ENCODE measurements at regions not wholly inside any gene's neighbourhood (a gene's known extent, or its start where the extent isn't known, plus 50 kb on each side); places are given as distances from the start of the nearest gene placed in this dataset.
"Not testable (repeated sequence)": the region's sequence is repeated elsewhere in the genome, so short reads cannot be mapped to it uniquely, and the experiment has no call there.

DNA sequence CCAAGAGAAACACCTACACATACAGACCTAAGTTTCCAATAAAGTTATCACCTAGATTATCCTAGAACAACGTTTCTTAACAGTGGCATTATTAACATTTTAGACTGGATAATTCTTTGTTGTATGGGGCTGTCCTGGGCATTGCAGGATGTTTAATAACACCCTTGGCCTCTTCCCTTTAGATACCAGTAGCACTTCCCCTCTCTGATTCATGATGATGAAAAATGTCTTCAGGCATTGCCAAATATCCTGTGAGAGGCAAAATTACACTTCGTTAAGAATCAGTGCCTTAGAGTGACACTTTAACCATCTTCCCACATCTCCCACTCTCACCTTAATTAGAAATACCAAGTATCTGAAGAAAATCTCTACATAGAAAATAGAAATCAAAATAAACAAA, 352.6 kb downstream of the CGGBP1 start:
- no peak for DNase-seq

GRCh38 chr3:87702600-87702999, 356.2 kb downstream of the CGGBP1 start:
- no peak for DNase-seq

GRCh38 chr3:87696124-87697013, 362.4 kb downstream of the CGGBP1 start:
- no peak for DNase-seq

DNA sequence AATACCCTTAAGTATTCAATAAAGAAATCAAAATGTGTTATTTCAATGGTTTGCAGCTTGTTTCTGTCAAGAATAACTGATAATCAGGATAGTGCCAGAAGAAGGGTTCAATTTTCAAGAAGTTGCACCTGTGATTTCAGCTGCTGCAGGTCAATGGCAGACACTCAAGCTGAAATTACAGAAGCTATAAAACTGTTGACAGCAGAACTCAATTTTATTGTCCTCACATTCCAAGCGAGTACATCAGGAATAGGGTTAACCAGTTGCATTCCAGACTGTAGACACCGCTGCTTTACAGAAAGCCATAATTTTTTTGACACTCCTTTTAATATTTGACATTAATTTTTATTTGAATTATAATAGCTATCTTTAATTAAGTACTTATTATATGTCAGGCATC, 364.1 kb downstream of the CGGBP1 start:
- DNase-seq = no peak

GRCh38 chr3:87691109-87691508, 367.7 kb downstream of the CGGBP1 start:
- no peak for DNase-seq

DNA sequence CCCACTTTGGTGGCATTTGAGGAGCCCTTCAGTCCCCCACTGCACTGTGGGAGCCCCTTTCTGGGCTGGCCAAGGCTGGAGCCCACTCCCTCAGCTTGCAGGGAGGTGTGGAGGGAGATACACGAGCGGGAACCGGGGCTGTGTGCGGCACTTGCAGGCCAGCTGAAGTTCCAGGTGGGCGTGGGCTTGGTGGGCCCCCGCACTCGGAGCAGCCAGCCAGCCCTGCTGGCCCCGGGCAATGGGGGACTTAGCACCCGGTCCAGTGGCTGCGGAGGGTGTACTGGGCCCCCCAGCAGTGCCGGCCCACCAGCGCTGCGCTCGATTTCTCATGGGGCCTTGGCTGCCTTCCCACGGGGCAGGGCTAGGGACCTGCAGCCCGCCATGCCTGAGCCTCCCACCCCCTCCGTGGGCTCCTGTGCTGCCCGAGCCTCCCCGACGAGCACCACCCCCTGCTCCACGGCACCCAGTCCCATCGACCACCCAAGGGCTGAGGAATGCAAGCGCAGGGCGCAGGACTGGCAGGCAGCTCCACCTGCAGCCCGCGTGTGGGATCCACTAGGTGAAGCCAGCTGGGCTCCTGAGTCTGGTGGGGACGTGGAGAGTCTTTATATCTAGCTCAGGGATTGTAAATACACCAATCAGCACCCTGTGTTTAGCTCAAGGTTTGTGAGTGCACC, 379.7 kb downstream of the CGGBP1 start:
- not testable (repeated sequence) for DNase-seq

GRCh38 chr3:87674397-87675161, 384.2 kb downstream of the CGGBP1 start:
- no peak for DNase-seq

DNA sequence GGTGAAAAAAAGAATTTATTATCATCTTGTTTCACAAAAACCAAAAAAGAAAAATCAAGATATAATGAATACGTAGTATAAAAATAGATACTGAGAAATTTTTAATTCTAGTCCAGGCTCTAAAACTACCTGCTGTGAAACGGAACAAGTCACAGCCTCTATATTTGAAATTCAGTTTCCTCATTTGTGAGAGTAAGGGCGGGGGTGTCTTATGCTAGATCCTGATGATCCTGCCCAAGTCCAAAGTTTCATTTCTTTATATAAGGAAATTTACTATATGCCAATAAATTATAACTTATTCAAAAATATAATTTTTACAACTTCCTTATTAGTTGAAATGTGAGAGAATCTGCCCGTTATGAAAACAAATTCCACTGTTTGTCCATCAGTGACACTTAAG, 385.7 kb downstream of the CGGBP1 start:
- DNase-seq = no peak

GRCh38 chr3:87654184-87654583, 377.8 kb upstream of the POU1F1 start:
- DNase-seq = no peak

GRCh38 chr3:87653138-87653537, 376.8 kb upstream of the POU1F1 start:
- DNase-seq = not testable (repeated sequence)

- DNase-seq = no peak
Observed at GRCh38 chr3:87634426-87634825, 358.0 kb upstream of the POU1F1 start.

DNA sequence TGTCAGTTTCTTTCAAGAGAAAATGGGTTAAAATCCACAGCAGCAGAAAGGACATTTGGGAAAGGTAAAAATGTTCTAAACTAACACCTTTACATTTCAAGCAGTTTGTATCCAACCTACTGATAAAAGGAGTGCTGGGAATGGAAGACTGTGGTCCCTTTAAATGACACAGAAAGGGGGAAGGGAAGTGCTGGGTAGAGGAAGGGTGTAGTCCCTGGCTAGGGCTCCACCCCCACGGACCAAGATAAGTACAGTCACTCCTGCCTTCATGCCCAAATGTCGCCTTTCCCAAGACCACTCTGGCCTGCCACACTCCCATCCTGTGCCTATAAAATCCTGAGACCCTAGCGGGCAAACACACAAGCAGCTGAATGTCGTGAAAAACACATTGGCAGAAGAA, 350.9 kb upstream of the POU1F1 start:
- no peak for DNase-seq

DNA sequence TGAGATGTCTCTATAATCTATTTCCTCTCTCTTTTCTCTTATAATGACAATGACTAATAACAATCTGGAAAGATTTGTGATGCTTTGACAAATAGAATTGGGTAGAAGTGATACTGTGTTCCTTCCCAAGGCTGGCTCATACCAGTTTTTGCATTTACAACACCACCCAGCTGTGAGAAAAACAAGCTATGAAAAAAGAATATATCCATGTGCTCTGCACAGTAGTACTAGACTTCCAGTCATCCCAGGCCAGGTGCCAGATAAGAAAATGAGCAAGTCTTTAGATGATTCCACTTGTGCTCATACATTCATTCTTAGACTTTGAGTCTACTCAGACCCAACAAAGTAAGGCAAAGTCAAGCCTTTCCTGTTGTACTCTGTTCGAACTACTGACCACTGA, 350.2 kb upstream of the POU1F1 start:
- no peak for DNase-seq

DNA sequence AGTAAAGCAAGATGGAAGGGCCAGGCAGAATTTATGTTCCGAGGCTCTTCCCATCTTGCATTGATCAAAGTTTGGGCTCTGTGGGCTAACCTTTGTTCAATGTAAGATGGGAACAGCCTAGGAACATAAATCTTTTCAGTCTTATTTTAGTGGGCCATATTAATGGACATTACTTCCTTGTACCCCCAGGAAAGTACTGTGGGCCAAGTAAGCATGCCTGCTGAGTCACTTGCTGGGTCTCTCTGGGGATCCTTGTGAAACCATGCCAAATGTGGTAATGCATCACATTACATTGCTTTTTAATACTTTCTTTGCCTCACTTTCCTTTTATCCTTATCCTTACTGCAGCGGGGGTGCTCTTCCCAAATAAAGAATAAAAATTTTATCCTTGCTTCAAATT, 349.5 kb upstream of the POU1F1 start:
- DNase-seq = no peak

- DNase-seq = no peak
Observed at GRCh38 chr3:87624860-87625259, 348.5 kb upstream of the POU1F1 start.

DNA sequence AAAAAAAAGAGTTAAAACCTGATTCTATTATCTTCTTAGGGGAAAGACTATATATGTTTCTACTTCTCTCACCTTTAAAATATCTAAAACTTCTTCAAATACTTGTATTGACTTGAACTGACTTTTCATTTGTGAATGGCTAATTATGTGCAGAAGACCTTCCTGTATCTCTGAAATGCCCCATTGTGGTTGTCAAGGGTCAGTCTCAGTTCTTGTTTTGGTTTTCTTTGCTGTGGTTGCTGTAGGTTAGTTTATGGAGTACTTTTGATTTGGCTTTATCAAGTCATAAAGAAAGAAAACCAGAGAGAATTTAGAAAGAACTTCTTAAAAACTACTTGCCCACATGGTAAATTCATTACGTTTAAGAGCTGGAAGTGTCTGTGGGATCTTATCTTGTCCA, 345.3 kb upstream of the POU1F1 start:
- DNase-seq = no peak

DNA sequence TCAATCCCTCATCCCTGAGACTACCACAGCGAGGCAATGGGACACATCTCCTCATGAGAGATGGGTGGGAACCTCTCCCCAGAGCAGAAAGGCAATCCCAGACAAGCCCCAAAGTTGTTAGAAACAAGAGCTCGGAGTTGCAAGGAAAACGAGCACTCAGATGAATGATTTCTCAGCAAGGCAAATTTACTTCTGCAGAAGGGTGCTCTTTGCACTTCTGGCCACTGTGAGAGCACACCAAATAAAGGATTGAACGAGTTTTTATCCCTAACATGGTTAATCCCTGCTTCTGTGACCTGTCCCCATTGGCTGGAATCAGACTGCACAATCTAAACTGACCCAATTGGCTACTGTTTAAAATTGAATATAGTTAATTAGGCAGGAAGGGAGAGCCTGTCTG, 339.1 kb upstream of the POU1F1 start:
- DNase-seq = no peak

DNA sequence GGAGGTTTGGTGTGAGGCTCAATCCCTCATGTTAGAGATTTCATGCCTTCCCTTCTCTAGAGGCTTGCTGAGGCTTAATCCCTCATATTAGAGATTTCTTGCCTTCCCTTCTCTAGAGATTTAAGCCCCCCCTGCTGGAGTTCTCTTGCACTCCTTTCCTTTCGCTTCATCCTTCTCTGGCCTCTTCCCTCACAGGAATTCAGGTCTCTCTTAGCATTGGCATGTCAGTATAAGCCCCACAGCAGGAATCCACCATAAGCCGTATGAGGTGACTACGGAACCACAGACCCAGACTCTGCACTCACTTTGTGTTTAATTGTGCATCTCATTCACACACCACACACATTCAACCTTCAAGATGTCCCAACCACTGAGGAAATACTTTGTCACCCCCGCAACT, 338.6 kb upstream of the POU1F1 start:
- DNase-seq = no peak

DNA sequence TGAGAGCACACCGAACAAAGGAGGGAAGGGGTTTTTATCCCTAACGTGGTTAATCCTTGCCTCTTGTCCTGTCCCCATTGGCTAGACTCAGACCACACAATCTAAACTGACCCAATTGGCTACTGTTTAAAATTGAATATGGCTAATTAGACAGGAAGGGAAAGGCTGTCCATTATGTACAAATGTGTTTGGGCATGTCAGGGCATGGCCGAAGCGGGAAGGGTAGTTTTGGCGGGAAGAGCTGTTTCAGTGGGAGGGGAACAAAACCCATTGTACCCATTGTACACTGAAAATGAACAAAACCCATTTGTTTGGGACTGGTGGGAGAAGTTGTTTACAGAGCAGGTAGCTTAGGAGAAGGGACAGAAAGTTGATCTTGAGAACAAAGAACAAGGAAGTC, 330.9 kb upstream of the POU1F1 start:
- no peak for DNase-seq

DNA sequence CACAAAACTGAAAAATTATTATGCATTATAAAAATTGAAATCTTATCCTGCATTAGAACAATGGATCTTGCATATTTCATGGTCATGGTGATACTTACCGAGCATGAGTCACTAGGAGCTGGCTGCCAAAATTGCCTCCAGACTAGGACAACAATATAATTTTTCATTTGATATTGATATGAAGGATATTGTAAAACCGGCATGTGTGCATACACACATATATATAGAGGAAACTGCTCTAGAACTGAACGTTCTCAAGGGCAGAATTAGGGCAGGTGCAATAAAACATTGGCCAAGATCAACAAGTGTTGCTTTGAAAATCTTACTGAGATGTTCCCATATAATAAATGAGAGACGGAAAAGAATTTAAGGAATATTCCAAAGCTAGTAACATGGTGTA, 319.4 kb upstream of the POU1F1 start:
- DNase-seq = no peak

GRCh38 chr3:87581240-87581639, 304.9 kb upstream of the POU1F1 start:
- DNase-seq = no peak

DNA sequence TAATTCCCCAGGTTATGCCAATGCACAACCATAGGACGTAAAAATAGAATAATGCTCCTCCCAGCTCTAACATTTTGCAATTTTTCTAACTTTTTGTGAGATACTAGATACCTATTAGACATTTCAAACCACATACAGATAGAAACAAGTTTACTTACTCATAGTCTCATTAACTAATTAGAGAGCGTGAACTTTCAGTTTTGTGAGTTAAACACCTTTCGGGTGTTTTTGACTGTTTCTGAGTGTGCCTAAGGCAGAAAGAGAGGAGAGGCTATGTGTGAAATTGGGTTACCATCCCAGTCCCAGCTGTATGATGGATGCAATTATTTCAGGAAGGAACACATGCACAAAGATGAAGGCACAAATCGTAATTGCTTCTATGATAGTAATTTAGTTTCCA, 300.4 kb upstream of the POU1F1 start:
- no peak for DNase-seq

GRCh38 chr3:87575550-87575949, 299.2 kb upstream of the POU1F1 start:
- no peak for DNase-seq

- DNase-seq = no peak
Observed at GRCh38 chr3:87568331-87568730, 291.9 kb upstream of the POU1F1 start.

Data from CD4-positive, alpha-beta T cell treated with Interleukin-4 for 4 hours (primary cell).